ENCODE measurements at regions not wholly inside any gene's neighbourhood (a gene's known extent, or its start where the extent isn't known, plus 50 kb on each side); places are given as distances from the start of the nearest gene placed in this dataset.

GRCh38 chr2:224278531-224278930 lies 123.4 kb downstream of the FAM124B start:
- no peak overlapping the region for H3K27ac ChIP-seq (ENCODE audit: insufficient read depth, low read length)
- no peaks in the 10 kb centered on the region for H3K36me3 ChIP-seq (ENCODE audit: control insufficient read depth, insufficient read depth, low read length)
- no peak overlapping the region for H3K4me2 ChIP-seq (ENCODE audit: extremely low read depth, insufficient read depth, low read length)
- H3K9me3 ChIP-seq (ENCODE audit: control insufficient read depth, insufficient read depth, low read depth, low read length) = no peaks in the 10 kb centered on the region
- no peak for TF ChIP-seq CTCF (conservative IDR thresholded peaks at IDR 0.05 in 1 of 2, IDR thresholded peaks at IDR 0.05 in 1 of 2; ENCODE audit: low read depth in 1 of 2, low read length in 2 of 2)
- no peak for TF ChIP-seq EZH2 (IDR thresholded peaks at IDR 0.05; ENCODE audit: low read length, missing control alignments)
- H3K4me1 ChIP-seq (ENCODE audit: control insufficient read depth, extremely low read depth, insufficient read depth, low read length) = no peaks in the 10 kb centered on the region
- no peaks in the 10 kb centered on the region for H3K27me3 ChIP-seq (ENCODE audit: control insufficient read depth, insufficient read depth, low read length)
- no peak overlapping the region for H2AFZ ChIP-seq (ENCODE audit: low read length)
- peak; percentile 9 to 23 for DNase-seq (ENCODE audit: low read depth in 2 of 2)
- H3K79me2 ChIP-seq (ENCODE audit: control insufficient read depth, insufficient read depth, low read length) = no peaks in the 10 kb centered on the region
- H4K20me1 ChIP-seq (ENCODE audit: control insufficient read depth, extremely low read depth, insufficient read depth, low read length) = no peaks in the 10 kb centered on the region
- H3K4me3 ChIP-seq (replicated peaks in 1 of 4; ENCODE audit: control extremely low read depth in 1 of 4, insufficient read depth in 1 of 4, low read depth in 3 of 4, low read length in 4 of 4) = no peak overlapping the region
- H3K9ac ChIP-seq (ENCODE audit: insufficient read depth, low read length) = no peak overlapping the region

GRCh38 chr2:224276251-224276650 lies 125.7 kb downstream of the FAM124B start:
- Histone ChIP-seq H3K27ac (ENCODE audit: insufficient read depth, low read length) (no peak overlapping the region), H3K9me3 (ENCODE audit: control insufficient read depth, insufficient read depth, low read depth, low read length) (no peaks in the 10 kb centered on the region), H3K9ac (ENCODE audit: insufficient read depth, low read length) (no peak overlapping the region), H2AFZ (ENCODE audit: low read length) (no peak overlapping the region), H3K79me2 (ENCODE audit: control insufficient read depth, insufficient read depth, low read length) (no peaks in the 10 kb centered on the region), H3K36me3 (ENCODE audit: control insufficient read depth, insufficient read depth, low read length) (no peaks in the 10 kb centered on the region), H3K4me3 (replicated peaks in 1 of 4; ENCODE audit: control extremely low read depth in 1 of 4, insufficient read depth in 1 of 4, low read depth in 3 of 4, low read length in 4 of 4) (no peak overlapping the region), H3K27me3 (ENCODE audit: control insufficient read depth, insufficient read depth, low read length) (no peaks in the 10 kb centered on the region), H3K4me2 (ENCODE audit: extremely low read depth, insufficient read depth, low read length) (no peak overlapping the region), H3K4me1 (ENCODE audit: control insufficient read depth, extremely low read depth, insufficient read depth, low read length) (no peaks in the 10 kb centered on the region), H4K20me1 (ENCODE audit: control insufficient read depth, extremely low read depth, insufficient read depth, low read length) (no peaks in the 10 kb centered on the region)
- DNase-seq (ENCODE audit: low read depth in 2 of 2) = no peak
- TF ChIP-seq CTCF (conservative IDR thresholded peaks at IDR 0.05 in 1 of 2, IDR thresholded peaks at IDR 0.05 in 1 of 2; ENCODE audit: low read depth in 1 of 2, low read length in 2 of 2) (no peak), EZH2 (IDR thresholded peaks at IDR 0.05; ENCODE audit: low read length, missing control alignments) (no peak)

- Histone ChIP-seq H3K27me3 (ENCODE audit: control insufficient read depth, insufficient read depth, low read length) (no peaks in the 10 kb centered on the region), H3K4me3 (replicated peaks in 1 of 4; ENCODE audit: control extremely low read depth in 1 of 4, insufficient read depth in 1 of 4, low read depth in 3 of 4, low read length in 4 of 4) (no peak overlapping the region), H3K36me3 (ENCODE audit: control insufficient read depth, insufficient read depth, low read length) (no peaks in the 10 kb centered on the region), H3K79me2 (ENCODE audit: control insufficient read depth, insufficient read depth, low read length) (no peaks in the 10 kb centered on the region), H3K9me3 (ENCODE audit: control insufficient read depth, insufficient read depth, low read depth, low read length) (no peaks in the 10 kb centered on the region), H3K9ac (ENCODE audit: insufficient read depth, low read length) (no peak overlapping the region), H3K4me2 (ENCODE audit: extremely low read depth, insufficient read depth, low read length) (no peak overlapping the region), H3K4me1 (ENCODE audit: control insufficient read depth, extremely low read depth, insufficient read depth, low read length) (no peaks in the 10 kb centered on the region), H4K20me1 (ENCODE audit: control insufficient read depth, extremely low read depth, insufficient read depth, low read length) (no peaks in the 10 kb centered on the region), H3K27ac (ENCODE audit: insufficient read depth, low read length) (no peak overlapping the region), H2AFZ (ENCODE audit: low read length) (no peak overlapping the region)
- DNase-seq (ENCODE audit: low read depth in 2 of 2) = no peak
- no peak for TF ChIP-seq EZH2 (IDR thresholded peaks at IDR 0.05; ENCODE audit: low read length, missing control alignments)
- no peak for TF ChIP-seq CTCF (conservative IDR thresholded peaks at IDR 0.05 in 1 of 2, IDR thresholded peaks at IDR 0.05 in 1 of 2; ENCODE audit: low read depth in 1 of 2, low read length in 2 of 2)
These were observed 129.5 kb downstream of the FAM124B start for GRCh38 chr2:224272237-224272910.

Data from fibroblast of lung (primary cell).